ENCODE measurements at regions not wholly inside any gene's neighbourhood (a gene's known extent, or its start where the extent isn't known, plus 50 kb on each side); places are given as distances from the start of the nearest gene placed in this dataset.

- H4K20me1 ChIP-seq (replicated peaks; ENCODE audit: control insufficient read depth, extremely low read depth, insufficient read depth, low read length) = no peaks in the 10 kb centered on the region
- H3K9ac ChIP-seq (replicated peaks; ENCODE audit: extremely low read depth, insufficient read depth, low read length) = no peak overlapping the region
- CTCF ChIA-PET = no interaction called here
- intact Hi-C loops (cut with micrococcal nuclease) = no loop called here
- peaks cover 2% of the 10 kb centered on the region for H3K9me3 ChIP-seq (replicated peaks; ENCODE audit: control insufficient read depth, insufficient read depth, low read length)
- H3K4me2 ChIP-seq (ENCODE audit: insufficient read depth, low read length) = no peak overlapping the region
- FAIRE-seq (no peak), DNase-seq (ENCODE audit: low read depth, low spot score) (no peak)
- no peak overlapping the region for H3K27ac ChIP-seq (ENCODE audit: insufficient read depth, low read depth, low read length)
- no peaks in the 10 kb centered on the region for H3K27me3 ChIP-seq (ENCODE audit: control insufficient read depth in 2 of 2, insufficient read depth in 2 of 2, low read length in 2 of 2)
- dilution Hi-C loops (cut with MboI; ENCODE audit: extremely low pct_ligation_motif_present, low sequenced_read_pairs) = no loop called here
- no TSS peak for BruUV-seq (replicated peaks)
- POLR2A ChIA-PET = no interaction called here
- H3K36me3 ChIP-seq (ENCODE audit: control insufficient read depth in 2 of 2, extremely low read depth in 1 of 2, insufficient read depth in 2 of 2, low read length in 2 of 2) = no peaks in the 10 kb centered on the region
- no peaks in the 10 kb centered on the region for H3K4me1 ChIP-seq (ENCODE audit: control insufficient read depth, extremely low read depth, insufficient read depth, low read length)
- H2AFZ ChIP-seq (ENCODE audit: low read depth, low read length) = no peak overlapping the region
- H3K79me2 ChIP-seq (ENCODE audit: control insufficient read depth, insufficient read depth, low read length) = no peaks in the 10 kb centered on the region
- H3K4me3 ChIP-seq (replicated peaks in 1 of 3; ENCODE audit: insufficient read depth in 1 of 3, low read depth in 1 of 3, low read length in 3 of 3) = no peak overlapping the region
- TF ChIP-seq MAX (IDR thresholded peaks at IDR 0.05; ENCODE audit: insufficient read depth, insufficient read length) (no peak), JUN (IDR thresholded peaks at IDR 0.05; ENCODE audit: borderline replicate concordance, insufficient read depth, insufficient read length, low read depth) (no peak), CTCF (IDR thresholded peaks at IDR 0.05; ENCODE audit: extremely low read depth in 1 of 2, insufficient read depth in 1 of 2, low read depth in 1 of 2, low read length in 2 of 2) (no peak), FOS (IDR thresholded peaks at IDR 0.05; ENCODE audit: borderline replicate concordance, insufficient read depth, low read length) (no peak), EZH2 (IDR thresholded peaks at IDR 0.05; ENCODE audit: borderline replicate concordance, low read depth, low read length, severe bottlenecking) (no peak), GATA2 (IDR thresholded peaks at IDR 0.05; ENCODE audit: insufficient read depth, insufficient read length, low read depth, low read length) (no peak), POLR2A (IDR thresholded peaks at IDR 0.05; ENCODE audit: low read depth, low read length) (no peak), MYC (IDR thresholded peaks at IDR 0.05; ENCODE audit: low read depth, low read length) (no peak), POLR2AphosphoS5 (IDR thresholded peaks at IDR 0.05; ENCODE audit: insufficient read depth, low read depth, low read length) (no peak)
- no peaks in the 10 kb centered on the region for H3K9me1 ChIP-seq (replicated peaks; ENCODE audit: control insufficient read depth, extremely low read depth, insufficient read depth, low read length)
These were observed 112.8 kb upstream of the IRX4 start for GRCh38 chr5:1995491-1995890.

Data from endothelial cell of umbilical vein (primary cell).